Natural killer cell (primary cell): ENCODE measurements at regions not wholly inside any gene's neighbourhood (a gene's known extent, or its start where the extent isn't known, plus 50 kb on each side); places are given as distances from the start of the nearest gene placed in this dataset.

Experiments
- ATAC-seq, 3 donors: fragments of 150-1000 bp in 2 of 3; fragments of 200-7000 bp in 1 of 3; cut with Tn5 transposase; 1 replicate in 1 of 3; 2 replicates in 2 of 3; pipeline ENCODE4 v1.10.0; 2021; ENCODE audit warnings: mild to moderate bottlenecking in 2 of 3, moderate library complexity in 2 of 3
- DNase-seq, 2 donors: peaks; one replicate each; pipeline versions ENCODE4 v3.0.0 to v3.0.0-alpha.2; 2013 to 2021; ENCODE audit warnings: mixed read lengths in 1 of 2
- H3K27ac ChIP-seq: one replicate; pipeline ENCODE4 v1.5.1; 2013; ENCODE audit warnings: mild to moderate bottlenecking, low read length
- H3K27me3 ChIP-seq: one replicate; pipeline ENCODE4 v1.6.1; 2013; ENCODE audit warnings: low read length; ENCODE audit not compliant: control insufficient read depth, insufficient read depth
- H3K36me3 ChIP-seq: one replicate; pipeline ENCODE4 v1.6.1; 2013; ENCODE audit warnings: low read length; ENCODE audit not compliant: control insufficient read depth, insufficient read depth
- H3K4me1 ChIP-seq: one replicate; pipeline ENCODE4 v1.6.1; 2013; ENCODE audit warnings: low read length; ENCODE audit not compliant: control insufficient read depth, insufficient read depth
- H3K4me3 ChIP-seq: one replicate; pipeline ENCODE4 v1.5.1; 2013; ENCODE audit warnings: low read length
- H3K9me3 ChIP-seq: one replicate; pipeline ENCODE4 v1.6.1; 2013; ENCODE audit warnings: low read length; ENCODE audit not compliant: control insufficient read depth, insufficient read depth
- H3K27ac Mint-ChIP-seq, 2 donors: one replicate each; pipeline ENCODE4 v1.8.0; 2022; ENCODE audit warnings: mild to moderate bottlenecking in 2 of 2, mixed read lengths in 2 of 2, moderate library complexity in 1 of 2
- H3K27me3 Mint-ChIP-seq, 2 donors: one replicate each; pipeline ENCODE4 v1.8.0; 2022; ENCODE audit warnings: low read depth in 2 of 2, mixed read lengths in 2 of 2
- H3K36me3 Mint-ChIP-seq: one replicate; pipeline ENCODE4 v1.8.0; 2022; ENCODE audit warnings: mixed read lengths
- H3K4me1 Mint-ChIP-seq, 2 donors: one replicate each; pipeline ENCODE4 v1.8.0; 2022; ENCODE audit warnings: mixed read lengths in 2 of 2
- H3K4me3 Mint-ChIP-seq: one replicate; pipeline ENCODE4 v1.8.0; 2022; ENCODE audit warnings: mild to moderate bottlenecking, moderate library complexity, mixed read lengths
- H3K9me3 Mint-ChIP-seq, 2 donors: one replicate each; pipeline ENCODE4 v1.8.0; 2022; ENCODE audit warnings: mixed read lengths in 2 of 2
- WGBS: methylation state at CpG from one replicate; pipeline ENCODE4 v1.1.7; 2013; ENCODE audit warnings: missing lambda C conversion rate; ENCODE audit not compliant: insufficient coverage; 5-methylcytosine and 5-hydroxymethylcytosine counted together
- intact Hi-C: fragments of 100-400 bp; cut with micrococcal nuclease; formaldehyde crosslinking; loops from one replicate; pipeline ENCODE4 v1.14.2; 2022
- TF ChIP-seq, protein P1 (sequence below): fragments of 200-600 bp; IDR thresholded peaks from one replicate; pipeline ENCODE4 v1.8.0; 2022; ENCODE audit warnings: antibody characterized with exemption

DNA sequence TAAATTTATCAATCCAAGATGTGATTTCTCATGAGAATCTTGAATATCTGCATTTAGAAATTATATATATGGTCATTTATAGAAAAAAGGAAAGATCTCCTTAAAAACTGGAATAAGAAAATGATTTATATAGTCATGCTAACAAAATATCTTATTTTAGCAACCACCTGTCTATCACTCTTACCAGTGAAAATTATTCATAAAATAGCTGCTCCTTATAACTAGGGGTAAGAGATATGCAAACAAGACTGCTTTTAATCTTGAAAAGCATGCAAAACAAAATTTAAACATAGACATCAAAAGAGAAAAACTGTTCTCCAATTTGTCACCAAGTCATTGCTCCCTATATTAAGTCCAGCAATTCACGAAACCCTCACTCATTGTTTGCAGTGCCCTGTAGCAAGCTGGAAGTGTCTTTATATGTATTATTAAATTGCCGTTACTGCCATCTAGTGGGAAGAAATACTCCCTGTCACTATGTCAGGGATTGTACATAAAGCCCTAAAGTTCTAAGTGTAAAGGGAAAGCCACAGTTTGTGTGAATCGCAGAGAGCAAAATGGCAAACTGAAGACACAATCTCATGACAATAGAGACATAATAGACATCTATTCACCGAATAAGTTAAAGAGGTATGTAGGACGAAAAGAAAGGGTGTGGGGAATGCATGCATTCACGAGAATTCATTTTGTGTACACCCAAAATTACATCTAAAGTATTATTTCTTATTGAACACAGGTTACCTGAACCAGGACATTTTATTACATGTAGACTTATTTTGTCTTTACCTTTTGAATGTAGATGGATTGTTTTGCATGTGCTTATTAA is 600.5 kb downstream of the USP25 start:
- peak in 1 of 3 donors; percentile 45 for ATAC-seq
- Mint-ChIP-seq H3K4me1 (no peaks in the 10 kb centered on the region), H3K36me3 (no peaks in the 10 kb centered on the region), H3K27me3 (no peaks in the 10 kb centered on the region), H3K27ac (no peak overlapping the region), H3K4me3 (no peak overlapping the region), H3K9me3 (peaks cover 0 to 3% of the 10 kb centered on the region in 2 donors)
- no peaks in the 10 kb centered on the region for H3K36me3 ChIP-seq
- H3K4me1 ChIP-seq, result no peaks in the 10 kb centered on the region
- no peak overlapping the region for H3K27ac ChIP-seq
- H3K4me3 ChIP-seq, result no peak overlapping the region
- TF ChIP-seq, protein P1, sequence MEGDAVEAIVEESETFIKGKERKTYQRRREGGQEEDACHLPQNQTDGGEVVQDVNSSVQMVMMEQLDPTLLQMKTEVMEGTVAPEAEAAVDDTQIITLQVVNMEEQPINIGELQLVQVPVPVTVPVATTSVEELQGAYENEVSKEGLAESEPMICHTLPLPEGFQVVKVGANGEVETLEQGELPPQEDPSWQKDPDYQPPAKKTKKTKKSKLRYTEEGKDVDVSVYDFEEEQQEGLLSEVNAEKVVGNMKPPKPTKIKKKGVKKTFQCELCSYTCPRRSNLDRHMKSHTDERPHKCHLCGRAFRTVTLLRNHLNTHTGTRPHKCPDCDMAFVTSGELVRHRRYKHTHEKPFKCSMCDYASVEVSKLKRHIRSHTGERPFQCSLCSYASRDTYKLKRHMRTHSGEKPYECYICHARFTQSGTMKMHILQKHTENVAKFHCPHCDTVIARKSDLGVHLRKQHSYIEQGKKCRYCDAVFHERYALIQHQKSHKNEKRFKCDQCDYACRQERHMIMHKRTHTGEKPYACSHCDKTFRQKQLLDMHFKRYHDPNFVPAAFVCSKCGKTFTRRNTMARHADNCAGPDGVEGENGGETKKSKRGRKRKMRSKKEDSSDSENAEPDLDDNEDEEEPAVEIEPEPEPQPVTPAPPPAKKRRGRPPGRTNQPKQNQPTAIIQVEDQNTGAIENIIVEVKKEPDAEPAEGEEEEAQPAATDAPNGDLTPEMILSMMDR, result peak; percentile 16
- 40% methylated on average over 1 of the region's 6 CpGs for WGBS
- intact Hi-C loops, result no loop called here
- no peaks in the 10 kb centered on the region for H3K9me3 ChIP-seq
- DNase-seq, result peak in 1 of 2 donors; percentile 57
- no peaks in the 10 kb centered on the region for H3K27me3 ChIP-seq

DNA sequence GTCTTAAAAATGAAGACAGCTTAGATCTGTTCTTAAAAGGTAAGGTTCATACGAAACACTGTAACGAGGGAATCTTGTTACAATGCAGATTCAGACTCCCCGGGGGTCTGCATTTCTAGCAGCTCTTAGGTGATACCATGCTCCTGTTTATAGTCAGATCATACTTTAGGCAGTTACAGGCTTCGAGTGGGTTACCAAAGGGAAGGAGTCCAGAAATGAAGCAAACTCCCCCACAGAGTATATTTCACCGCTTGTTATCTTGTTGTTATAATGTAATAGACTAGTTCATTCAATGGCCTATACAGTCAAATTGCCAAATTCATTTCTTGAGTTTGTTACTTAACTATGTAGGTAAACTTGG is 601.1 kb downstream of the USP25 start:
- TF ChIP-seq, protein P1, result no peak
- Histone ChIP-seq H3K27ac (no peak overlapping the region), H3K27me3 (no peaks in the 10 kb centered on the region), H3K9me3 (no peaks in the 10 kb centered on the region), H3K4me1 (no peaks in the 10 kb centered on the region), H3K36me3 (no peaks in the 10 kb centered on the region), H3K4me3 (no peak overlapping the region)
- Mint-ChIP-seq H3K27me3 (no peaks in the 10 kb centered on the region), H3K27ac (no peak overlapping the region), H3K4me3 (no peak overlapping the region), H3K4me1 (no peaks in the 10 kb centered on the region), H3K36me3 (no peaks in the 10 kb centered on the region), H3K9me3 (peaks cover 0 to 3% of the 10 kb centered on the region in 2 donors)
- 87% methylated on average over 4 of the region's 5 CpGs for WGBS
- ATAC-seq, result no peak
- intact Hi-C loops, result no loop called here
- DNase-seq, result no peak

DNA sequence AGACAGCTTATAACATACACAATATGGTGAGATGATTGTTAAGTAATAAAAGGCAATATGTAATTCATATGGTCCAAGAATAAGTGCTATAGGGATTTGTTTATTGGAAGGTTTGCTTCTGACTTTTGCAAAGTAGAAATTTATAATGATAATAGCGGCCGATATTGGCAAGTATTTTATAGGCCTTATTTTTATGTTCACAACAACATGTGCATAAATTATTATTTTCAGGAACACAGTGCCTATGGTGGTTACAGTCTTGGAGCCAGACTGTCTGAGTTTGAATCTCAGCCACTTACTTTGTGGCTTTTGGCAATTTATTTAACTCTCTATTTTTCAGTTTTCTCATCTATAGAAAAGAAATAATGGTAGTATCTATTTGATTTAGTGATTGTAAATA is 607.5 kb downstream of the USP25 start:
- no peak for DNase-seq
- WGBS, result no CpG with 5 or more reads among the region's 2 CpGs
- no peak for ATAC-seq

More for the DNA sequence above, 607.5 kb downstream of the USP25 start:
- intact Hi-C loops, result no loop called here
- Mint-ChIP-seq H3K9me3 (peaks cover 4 to 5% of the 10 kb centered on the region in 2 donors), H3K4me3 (no peak overlapping the region), H3K4me1 (no peaks in the 10 kb centered on the region), H3K27me3 (no peaks in the 10 kb centered on the region), H3K27ac (no peak overlapping the region), H3K36me3 (no peaks in the 10 kb centered on the region)
- Histone ChIP-seq H3K36me3 (no peaks in the 10 kb centered on the region), H3K27ac (no peak overlapping the region), H3K4me1 (no peaks in the 10 kb centered on the region), H3K9me3 (no peaks in the 10 kb centered on the region), H3K27me3 (no peaks in the 10 kb centered on the region), H3K4me3 (no peak overlapping the region)
- TF ChIP-seq, protein P1, result no peak
